CD4-positive, alpha-beta T cell (primary cell): ENCODE measurements at regions not wholly inside any gene's neighbourhood (a gene's known extent, or its start where the extent isn't known, plus 50 kb on each side); places are given as distances from the start of the nearest gene placed in this dataset.

ENCODE experiments used
- ATAC-seq: fragments of 200-7000 bp; cut with Tn5 transposase; one replicate; pipeline ENCODE4 v1.10.0; 2022; ENCODE audit warnings: mild to moderate bottlenecking; ENCODE audit not compliant: poor library complexity
- CTCF ChIA-PET: fragments of 350-600 bp; sonication (Branson Sonifier 250); formaldehyde crosslinking; loops from one replicate; lab custom pipeline; 2021; ENCODE audit warnings: antibody characterized with exemption, inconsistent platforms; lab: Charles Lee
- POLR2A ChIA-PET: fragments of 350-600 bp; sonication (Branson Sonifier 250); formaldehyde crosslinking; loops from one replicate; lab custom pipeline; 2021; ENCODE audit warnings: antibody characterized with exemption, inconsistent platforms; lab: Charles Lee
- DNase-seq, 14 experiments: peaks; one replicate each; pipeline ENCODE4 v3.0.0-alpha.2; 2013 to 2020; ENCODE audit warnings: mixed read lengths in 2 of 14
- H3K27ac ChIP-seq, 2 donors: one replicate each; pipeline versions ENCODE4 v1.5.1 to v1.7.0; 2013; ENCODE audit warnings: low read length in 2 of 2, low read depth in 1 of 2, mild to moderate bottlenecking in 1 of 2
- H3K27me3 ChIP-seq, 2 experiments: 1 replicate in 1 of 2; 2 replicates in 1 of 2; pipeline versions ENCODE4 v1.6.1 to v1.7.0; 2013; ENCODE audit warnings: low read length in 2 of 2, control low read depth in 1 of 2, mild to moderate bottlenecking in 1 of 2, moderate library complexity in 1 of 2; ENCODE audit not compliant: insufficient read depth in 2 of 2, control insufficient read depth in 1 of 2
- H3K36me3 ChIP-seq: one replicate; pipeline ENCODE4 v1.6.1; 2013; ENCODE audit warnings: low read length, control low read depth; ENCODE audit not compliant: insufficient read depth
- H3K4me1 ChIP-seq: one replicate; pipeline ENCODE4 v1.6.1; 2013; ENCODE audit warnings: low read length, control low read depth; ENCODE audit not compliant: insufficient read depth
- H3K4me3 ChIP-seq: one replicate; pipeline ENCODE4 v1.5.1; 2013; ENCODE audit warnings: mild to moderate bottlenecking, low read length, moderate library complexity
- H3K9me3 ChIP-seq, 2 experiments: 1 replicate in 1 of 2; 2 replicates in 1 of 2; pipeline versions ENCODE4 v1.6.1 to v1.7.0; 2013; ENCODE audit warnings: low read length in 2 of 2, mild to moderate bottlenecking in 2 of 2, control low read depth in 1 of 2, moderate library complexity in 1 of 2; ENCODE audit not compliant: control insufficient read depth in 1 of 2, insufficient read depth in 1 of 2
- H3K27ac Mint-ChIP-seq: one replicate; pipeline ENCODE4 v1.8.0; 2020; ENCODE audit warnings: mixed read lengths
- H3K27me3 Mint-ChIP-seq: one replicate; pipeline ENCODE4 v1.8.0; 2021; ENCODE audit warnings: mixed read lengths
- H3K36me3 Mint-ChIP-seq: one replicate; pipeline ENCODE4 v1.8.0; 2021; ENCODE audit warnings: low read depth, mixed read lengths
- H3K4me1 Mint-ChIP-seq: one replicate; pipeline ENCODE4 v1.8.0; 2021; ENCODE audit warnings: low read depth, mixed read lengths
- H3K4me3 Mint-ChIP-seq: one replicate; pipeline ENCODE4 v1.8.0; 2020; ENCODE audit warnings: mild to moderate bottlenecking, mixed read lengths
- H3K9me3 Mint-ChIP-seq: one replicate; pipeline ENCODE4 v1.8.0; 2020; ENCODE audit warnings: mixed read lengths
- intact Hi-C, 2 experiments: fragments of 100-400 bp; cut with DNase I in 1 of 2; cut with micrococcal nuclease in 1 of 2; formaldehyde crosslinking; loops; one replicate each; pipeline versions ENCODE4 v1.15.1 to v1.9.0; 2023 to 2025; cut with DNase I, micrococcal nuclease
- TF ChIP-seq, protein P1 (sequence below): fragments of 200-600 bp; IDR thresholded peaks from one replicate; pipeline ENCODE4 v1.8.0; 2022; ENCODE audit warnings: antibody characterized with exemption, mild to moderate bottlenecking

DNA sequence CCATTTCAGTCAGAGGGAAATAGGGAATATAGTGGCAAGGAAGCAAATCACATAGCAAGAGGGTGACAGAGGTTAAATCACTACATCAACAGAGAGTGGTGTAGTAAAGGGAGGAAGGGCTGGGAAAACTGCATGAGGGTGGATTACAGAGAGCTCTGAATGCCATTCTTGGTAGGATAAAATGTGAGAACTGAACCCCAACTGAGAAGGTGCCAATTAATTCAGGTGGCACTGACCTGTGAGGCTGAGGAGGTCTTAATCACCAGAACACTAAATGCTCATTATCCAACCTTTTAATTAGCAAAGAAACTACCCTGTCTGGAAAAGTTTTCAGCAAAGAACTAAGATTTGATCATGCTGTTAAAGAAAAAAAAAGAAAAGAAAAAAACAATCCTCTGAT, 202.7 kb downstream of the LRRN1 start:
- Histone ChIP-seq H3K36me3 (no peaks in the 10 kb centered on the region), H3K27me3 (no peaks in the 10 kb centered on the region), H3K9me3 (peaks cover 0 to 5% of the 10 kb centered on the region in 2 experiments), H3K4me3 (no peak overlapping the region), H3K27ac (no peak overlapping the region), H3K4me1 (no peaks in the 10 kb centered on the region)
- Mint-ChIP-seq H3K27me3 (no peaks in the 10 kb centered on the region), H3K9me3 (no peaks in the 10 kb centered on the region), H3K36me3 (no peaks in the 10 kb centered on the region), H3K4me3 (no peak overlapping the region), H3K4me1 (no peaks in the 10 kb centered on the region), H3K27ac (no peak overlapping the region)
- ChIA-PET CTCF (no interaction called here), POLR2A (no interaction called here)
- DNase-seq, result no peak
- TF ChIP-seq, protein P1, sequence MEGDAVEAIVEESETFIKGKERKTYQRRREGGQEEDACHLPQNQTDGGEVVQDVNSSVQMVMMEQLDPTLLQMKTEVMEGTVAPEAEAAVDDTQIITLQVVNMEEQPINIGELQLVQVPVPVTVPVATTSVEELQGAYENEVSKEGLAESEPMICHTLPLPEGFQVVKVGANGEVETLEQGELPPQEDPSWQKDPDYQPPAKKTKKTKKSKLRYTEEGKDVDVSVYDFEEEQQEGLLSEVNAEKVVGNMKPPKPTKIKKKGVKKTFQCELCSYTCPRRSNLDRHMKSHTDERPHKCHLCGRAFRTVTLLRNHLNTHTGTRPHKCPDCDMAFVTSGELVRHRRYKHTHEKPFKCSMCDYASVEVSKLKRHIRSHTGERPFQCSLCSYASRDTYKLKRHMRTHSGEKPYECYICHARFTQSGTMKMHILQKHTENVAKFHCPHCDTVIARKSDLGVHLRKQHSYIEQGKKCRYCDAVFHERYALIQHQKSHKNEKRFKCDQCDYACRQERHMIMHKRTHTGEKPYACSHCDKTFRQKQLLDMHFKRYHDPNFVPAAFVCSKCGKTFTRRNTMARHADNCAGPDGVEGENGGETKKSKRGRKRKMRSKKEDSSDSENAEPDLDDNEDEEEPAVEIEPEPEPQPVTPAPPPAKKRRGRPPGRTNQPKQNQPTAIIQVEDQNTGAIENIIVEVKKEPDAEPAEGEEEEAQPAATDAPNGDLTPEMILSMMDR, result no peak
- intact Hi-C loops, result no loop called here
- ATAC-seq, result no peak

DNA sequence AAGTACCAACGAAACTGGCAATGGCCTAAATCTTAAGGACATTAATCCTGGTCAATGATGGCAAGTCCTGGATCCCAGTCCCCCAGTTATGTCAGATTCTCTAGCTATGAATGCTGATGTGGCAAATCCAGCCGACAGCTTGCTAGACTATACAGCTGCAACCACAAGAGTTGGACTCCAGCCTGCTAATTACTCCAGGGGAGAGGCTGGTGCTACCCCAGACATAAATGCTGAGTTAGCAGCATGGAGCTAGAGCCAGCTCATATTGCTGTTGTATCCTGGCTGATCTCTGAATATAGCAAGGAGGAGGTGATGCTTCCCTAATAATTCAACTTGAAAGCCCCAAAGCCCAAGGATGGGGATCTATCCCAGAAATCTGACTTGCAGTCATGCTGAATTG, 207.1 kb downstream of the LRRN1 start:
- Mint-ChIP-seq H3K4me1 (no peaks in the 10 kb centered on the region), H3K4me3 (no peak overlapping the region), H3K27me3 (no peaks in the 10 kb centered on the region), H3K9me3 (no peaks in the 10 kb centered on the region), H3K27ac (no peak overlapping the region), H3K36me3 (no peaks in the 10 kb centered on the region)
- intact Hi-C loops, result no loop called here
- H3K27ac ChIP-seq, result no peak overlapping the region
- DNase-seq (no peak), ATAC-seq (no peak)
- TF ChIP-seq, protein P1, result no peak
- no peaks in the 10 kb centered on the region for H3K36me3 ChIP-seq
- CTCF ChIA-PET, result interaction anchor here (1.2 kb wide), 1 partner anchor 9 kb away, joined by 3 read pairs; no protein-coding TSS in a partner anchor
- H3K4me3 ChIP-seq, result no peak overlapping the region
- no peaks in the 10 kb centered on the region for H3K9me3 ChIP-seq
- POLR2A ChIA-PET, result no interaction called here
- H3K4me1 ChIP-seq, result no peaks in the 10 kb centered on the region
- no peaks in the 10 kb centered on the region for H3K27me3 ChIP-seq

DNA sequence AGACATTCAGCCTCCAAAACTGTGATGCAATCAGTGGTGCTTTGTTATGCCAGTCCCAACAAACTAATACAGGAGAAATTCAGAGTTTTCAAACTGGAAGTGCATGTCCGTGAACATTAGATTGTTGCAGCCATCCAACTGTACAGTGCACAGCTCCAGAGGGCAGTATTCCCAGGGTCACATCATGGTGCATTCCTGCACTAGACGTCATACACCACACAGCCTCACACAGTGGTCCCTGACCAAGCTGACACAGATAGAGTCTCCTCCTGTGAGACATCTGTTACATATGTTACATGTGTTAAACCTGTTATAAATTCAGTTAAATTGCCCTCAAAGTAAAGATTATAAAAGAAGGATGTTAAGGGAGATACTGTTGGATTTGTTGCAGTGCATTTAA, 209.0 kb downstream of the LRRN1 start:
- H3K27ac ChIP-seq, result no peak overlapping the region
- intact Hi-C loops, result no loop called here

More for the DNA sequence above, 209.0 kb downstream of the LRRN1 start:
- ATAC-seq (no peak), DNase-seq (no peak)
- H3K27ac Mint-ChIP-seq, result no peak overlapping the region
- TF ChIP-seq, protein P1, result no peak
- Histone ChIP-seq H3K9me3 (no peaks in the 10 kb centered on the region), H3K4me1 (no peaks in the 10 kb centered on the region), H3K36me3 (no peaks in the 10 kb centered on the region), H3K27me3 (no peaks in the 10 kb centered on the region), H3K4me3 (no peak overlapping the region)
- no peaks in the 10 kb centered on the region for H3K9me3 Mint-ChIP-seq
- H3K4me3 Mint-ChIP-seq, result no peak overlapping the region
- H3K36me3 Mint-ChIP-seq, result no peaks in the 10 kb centered on the region
- CTCF ChIA-PET, result no interaction called here
- no peaks in the 10 kb centered on the region for H3K27me3 Mint-ChIP-seq
- POLR2A ChIA-PET, result no interaction called here
- no peaks in the 10 kb centered on the region for H3K4me1 Mint-ChIP-seq
